Loucy (cell line): ENCODE measurements at regions not wholly inside any gene's neighbourhood (a gene's known extent, or its start where the extent isn't known, plus 50 kb on each side); places are given as distances from the start of the nearest gene placed in this dataset.

Experiments used
- H2AFZ ChIP-seq: fragments of 200-600 bp; sonication (generic); 2 replicates; pipeline ENCODE4 v1.6.0; 2016; ENCODE audit warnings: antibody characterized with exemption, mild to moderate bottlenecking, low read length, moderate library complexity
- H3F3A ChIP-seq: fragments of 200-600 bp; 2 replicates; pipeline ENCODE4 v1.6.0; 2016; ENCODE audit warnings: antibody characterized with exemption, low read depth, mild to moderate bottlenecking
- H3K27me3 ChIP-seq: fragments of 200-600 bp; sonication (generic); 2 replicates; pipeline ENCODE4 v1.6.1; 2014; ENCODE audit warnings: low read length, mild to moderate bottlenecking; ENCODE audit not compliant: insufficient read depth, poor library complexity, severe bottlenecking
- H3K36me3 ChIP-seq: fragments of 200-600 bp; sonication (generic); 2 replicates; pipeline ENCODE4 v1.6.1; 2016; ENCODE audit warnings: low read length; ENCODE audit not compliant: insufficient read depth
- H3K4me1 ChIP-seq: fragments of 200-600 bp; sonication (generic); 2 replicates; pipeline ENCODE4 v1.5.1; 2014; ENCODE audit warnings: low read length, mild to moderate bottlenecking; ENCODE audit not compliant: insufficient read depth, poor library complexity, severe bottlenecking
- H3K4me2 ChIP-seq: fragments of 200-600 bp; sonication (generic); 2 replicates; pipeline ENCODE4 v1.6.0; 2014; ENCODE audit warnings: antibody characterized with exemption, low read length, low read depth, mild to moderate bottlenecking; ENCODE audit not compliant: poor library complexity, severe bottlenecking
- H3K4me3 ChIP-seq: fragments of 200-600 bp; sonication (generic); 2 replicates; pipeline ENCODE4 v1.5.1; 2014; ENCODE audit warnings: low read length, mild to moderate bottlenecking, mixed read lengths; ENCODE audit not compliant: poor library complexity, severe bottlenecking
- H3K79me2 ChIP-seq: fragments of 200-600 bp; sonication (generic); 2 replicates; pipeline ENCODE4 v1.6.1; 2014; ENCODE audit warnings: low read length; ENCODE audit not compliant: insufficient read depth
- H3K9ac ChIP-seq: fragments of 200-600 bp; sonication (generic); 2 replicates; pipeline ENCODE4 v1.6.0; 2014; ENCODE audit warnings: mild to moderate bottlenecking, low read depth, low read length, moderate library complexity; ENCODE audit not compliant: poor library complexity, severe bottlenecking
- H3K9me2 ChIP-seq: fragments of 200-600 bp; sonication (generic); replicated peaks from 2 replicates; pipeline ENCODE4 v1.6.1; 2016; ENCODE audit warnings: low read depth, low read length, mixed read lengths
- H3K9me3 ChIP-seq: fragments of 200-600 bp; sonication (generic); 2 replicates; pipeline ENCODE4 v1.6.1; 2014; ENCODE audit warnings: mild to moderate bottlenecking, antibody characterized with exemption, low read length, low read depth; ENCODE audit not compliant: insufficient read depth
- H4K20me1 ChIP-seq: fragments of 200-600 bp; sonication (generic); 2 replicates; pipeline ENCODE4 v1.6.0; 2014; ENCODE audit warnings: antibody characterized with exemption, low read length, mild to moderate bottlenecking; ENCODE audit not compliant: insufficient read depth, poor library complexity, severe bottlenecking
- CTCF ChIP-seq: fragments of 200-600 bp; sonication (generic); conservative IDR thresholded peaks from 2 replicates; pipeline ENCODE4 v1.5.1; 2014; ENCODE audit warnings: mild to moderate bottlenecking, antibody characterized with exemption, low read length
- EZH2phosphoT487 ChIP-seq: fragments of 200-600 bp; IDR thresholded peaks from 2 replicates; pipeline ENCODE4 v1.6.1; 2018; ENCODE audit warnings: antibody characterized with exemption, mild to moderate bottlenecking, moderate library complexity, borderline replicate concordance

GRCh38 chr13:39859898-39860297 lies 204.4 kb downstream of the COG6 start:
- Histone ChIP-seq H3K27me3 (no peaks in the 10 kb centered on the region), H3K9ac (no peak overlapping the region), H3K9me3 (no peaks in the 10 kb centered on the region), H3F3A (no peaks in the 10 kb centered on the region), H3K4me1 (peaks cover 9% of the 10 kb centered on the region), H3K36me3 (no peaks in the 10 kb centered on the region), H3K4me3 (no peak overlapping the region), H2AFZ (no peak overlapping the region), H3K9me2 (no peaks in the 10 kb centered on the region), H3K4me2 (no peak overlapping the region), H4K20me1 (no peaks in the 10 kb centered on the region), H3K79me2 (no peaks in the 10 kb centered on the region)
- TF ChIP-seq EZH2phosphoT487 (no peak), CTCF (no peak)

GRCh38 chr13:39862900-39863299 lies 207.4 kb downstream of the COG6 start:
- Histone ChIP-seq H3K4me3 (no peak overlapping the region), H3K4me1 (no peaks in the 10 kb centered on the region), H3K9me2 (no peaks in the 10 kb centered on the region), H3K9ac (no peak overlapping the region), H2AFZ (no peak overlapping the region), H3K79me2 (no peaks in the 10 kb centered on the region), H3F3A (no peaks in the 10 kb centered on the region), H3K27me3 (no peaks in the 10 kb centered on the region), H3K9me3 (no peaks in the 10 kb centered on the region), H3K4me2 (no peak overlapping the region), H3K36me3 (no peaks in the 10 kb centered on the region), H4K20me1 (no peaks in the 10 kb centered on the region)
- TF ChIP-seq EZH2phosphoT487: no peak
- no peak for TF ChIP-seq CTCF

- TF ChIP-seq EZH2phosphoT487: no peak
- no peak for TF ChIP-seq CTCF
- Histone ChIP-seq H3K27me3 (no peaks in the 10 kb centered on the region), H4K20me1 (no peaks in the 10 kb centered on the region), H3K4me1 (no peaks in the 10 kb centered on the region), H3K4me2 (no peak overlapping the region), H3F3A (no peaks in the 10 kb centered on the region), H3K9ac (no peak overlapping the region), H2AFZ (no peak overlapping the region), H3K36me3 (no peaks in the 10 kb centered on the region), H3K4me3 (no peak overlapping the region), H3K79me2 (no peaks in the 10 kb centered on the region), H3K9me3 (no peaks in the 10 kb centered on the region), H3K9me2 (no peaks in the 10 kb centered on the region)
Observed at GRCh38 chr13:39864221-39864620, 208.8 kb downstream of the COG6 start.
